ENCODE measurements at regions not wholly inside any gene's neighbourhood (a gene's known extent, or its start where the extent isn't known, plus 50 kb on each side); places are given as distances from the start of the nearest gene placed in this dataset.

DNA sequence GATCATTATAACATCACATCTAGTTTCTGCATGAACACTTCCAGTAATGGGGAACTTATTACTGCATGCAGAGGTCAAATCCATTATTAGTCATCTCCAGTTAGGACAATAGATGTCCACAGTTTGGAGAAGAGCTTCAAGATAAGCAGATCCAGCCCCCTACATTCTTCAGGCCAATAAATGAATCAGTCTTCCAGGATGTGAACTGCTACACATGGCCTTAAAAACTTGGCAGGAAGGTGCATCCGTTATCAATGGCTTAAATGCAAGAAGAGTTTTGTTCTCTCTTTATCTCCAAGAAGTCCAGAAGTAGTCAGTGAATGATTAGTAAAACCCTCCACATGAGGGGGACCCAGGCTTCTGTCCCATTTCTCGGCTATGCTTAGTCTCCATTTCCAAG lies 70.8 kb downstream of the DMRTA2 start:
- Histone ChIP-seq H4K20me1 (replicated peaks; ENCODE audit: control insufficient read depth, insufficient read depth, low read length) (0 out of 2 replicates have a peak, but pooled peaks cover 4% of the 10 kb centered on the region), H3K4me2 (ENCODE audit: insufficient read depth, low read length) (no peak overlapping the region), H3K4me3 (no peak overlapping the region), H3K9ac (ENCODE audit: insufficient read depth in 1 of 2, low read depth in 2 of 2, low read length in 2 of 2) (no peak overlapping the region), H3K36me3 (ENCODE audit: control insufficient read depth, insufficient read depth, low read length) (no peaks in the 10 kb centered on the region), H3K27me3 (ENCODE audit: control insufficient read depth in 2 of 2, insufficient read depth in 2 of 2, low read length in 2 of 2) (peaks cover 0 to 11% of the 10 kb centered on the region in 2 experiments; a peak in 2 of 5 replicates), H3K9me1 (ENCODE audit: control insufficient read depth, insufficient read depth, low read length) (no peaks in the 10 kb centered on the region), H3K79me2 (ENCODE audit: control insufficient read depth, insufficient read depth, low read length) (no peaks in the 10 kb centered on the region), H3K27ac (ENCODE audit: extremely low read depth, low read depth, low read length) (no peak overlapping the region), H2AFZ (ENCODE audit: low read depth, low read length) (no peak overlapping the region), H3K4me1 (replicated peaks in 1 of 2; ENCODE audit: control insufficient read depth in 2 of 2, insufficient read depth in 2 of 2, low read length in 2 of 2) (no peaks in the 10 kb centered on the region), H3K9me3 (replicated peaks; ENCODE audit: control insufficient read depth, insufficient read depth, low read depth, low read length) (no peaks in the 10 kb centered on the region)
- 0% methylated on average over 2 of the region's 2 CpGs for WGBS (ENCODE audit: insufficient coverage, low coverage, missing lambda C conversion rate)
- ATAC-seq (no peak), FAIRE-seq (no peak), DNase-seq (ENCODE audit: extremely low read depth in 1 of 4, low spot score in 3 of 4) (no peak)
- CTCF ChIA-PET (ENCODE audit: low intra/inter-chr PET ratio), result no interaction called here
- in situ Hi-C loops (cut with MboI), result loop anchor here (25.0 kb wide), 1 partner anchor 710 kb away; no protein-coding TSS in a partner anchor
- no TSS peak for BruUV-seq (replicated peaks)
- POLR2A ChIA-PET, result no interaction called here
- TF ChIP-seq, protein P1, sequence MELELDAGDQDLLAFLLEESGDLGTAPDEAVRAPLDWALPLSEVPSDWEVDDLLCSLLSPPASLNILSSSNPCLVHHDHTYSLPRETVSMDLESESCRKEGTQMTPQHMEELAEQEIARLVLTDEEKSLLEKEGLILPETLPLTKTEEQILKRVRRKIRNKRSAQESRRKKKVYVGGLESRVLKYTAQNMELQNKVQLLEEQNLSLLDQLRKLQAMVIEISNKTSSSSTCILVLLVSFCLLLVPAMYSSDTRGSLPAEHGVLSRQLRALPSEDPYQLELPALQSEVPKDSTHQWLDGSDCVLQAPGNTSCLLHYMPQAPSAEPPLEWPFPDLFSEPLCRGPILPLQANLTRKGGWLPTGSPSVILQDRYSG (tag; conservative IDR thresholded peaks at IDR 0.05; ENCODE audit: low read depth), result no peak
- TF ChIP-seq, protein P2, sequence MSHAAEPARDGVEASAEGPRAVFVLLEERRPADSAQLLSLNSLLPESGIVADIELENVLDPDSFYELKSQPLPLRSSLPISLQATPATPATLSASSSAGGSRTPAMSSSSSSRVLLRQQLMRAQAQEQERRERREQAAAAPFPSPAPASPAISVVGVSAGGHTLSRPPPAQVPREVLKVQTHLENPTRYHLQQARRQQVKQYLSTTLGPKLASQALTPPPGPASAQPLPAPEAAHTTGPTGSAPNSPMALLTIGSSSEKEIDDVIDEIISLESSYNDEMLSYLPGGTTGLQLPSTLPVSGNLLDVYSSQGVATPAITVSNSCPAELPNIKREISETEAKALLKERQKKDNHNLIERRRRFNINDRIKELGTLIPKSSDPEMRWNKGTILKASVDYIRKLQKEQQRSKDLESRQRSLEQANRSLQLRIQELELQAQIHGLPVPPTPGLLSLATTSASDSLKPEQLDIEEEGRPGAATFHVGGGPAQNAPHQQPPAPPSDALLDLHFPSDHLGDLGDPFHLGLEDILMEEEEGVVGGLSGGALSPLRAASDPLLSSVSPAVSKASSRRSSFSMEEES (CRISPR knock-in tag; IDR thresholded peaks at IDR 0.05), result no peak
- TF ChIP-seq, protein P3, sequence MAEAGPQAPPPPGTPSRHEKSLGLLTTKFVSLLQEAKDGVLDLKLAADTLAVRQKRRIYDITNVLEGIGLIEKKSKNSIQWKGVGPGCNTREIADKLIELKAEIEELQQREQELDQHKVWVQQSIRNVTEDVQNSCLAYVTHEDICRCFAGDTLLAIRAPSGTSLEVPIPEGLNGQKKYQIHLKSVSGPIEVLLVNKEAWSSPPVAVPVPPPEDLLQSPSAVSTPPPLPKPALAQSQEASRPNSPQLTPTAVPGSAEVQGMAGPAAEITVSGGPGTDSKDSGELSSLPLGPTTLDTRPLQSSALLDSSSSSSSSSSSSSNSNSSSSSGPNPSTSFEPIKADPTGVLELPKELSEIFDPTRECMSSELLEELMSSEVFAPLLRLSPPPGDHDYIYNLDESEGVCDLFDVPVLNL (CRISPR knock-in tag; IDR thresholded peaks at IDR 0.05; ENCODE audit: low read depth), result no peak
- TF ChIP-seq MBD2 (IDR thresholded peaks at IDR 0.05; ENCODE audit: borderline replicate concordance, low read depth) (no peak), PHTF2 (CRISPR knock-in tag; IDR thresholded peaks at IDR 0.05) (no peak), ESRRB (CRISPR knock-in tag; IDR thresholded peaks at IDR 0.05; ENCODE audit: borderline replicate concordance) (no peak), HDAC8 (tag; IDR thresholded peaks at IDR 0.05) (no peak), SMAD2 (IDR thresholded peaks at IDR 0.05; ENCODE audit: low read depth, low read length) (no peak)
- intact Hi-C loops (cut with micrococcal nuclease), result no loop called here
